Hepatocyte (in vitro differentiated cells): ENCODE measurements at regions not wholly inside any gene's neighbourhood (a gene's known extent, or its start where the extent isn't known, plus 50 kb on each side); places are given as distances from the start of the nearest gene placed in this dataset.

ENCODE experiments used
- CTCF ChIP-seq: fragments of 200-600 bp; sonication (generic); IDR thresholded peaks from 2 replicates; pipeline ENCODE4 v1.5.1; 2016; ENCODE audit warnings: antibody characterized with exemption, mild to moderate bottlenecking; ENCODE audit not compliant: poor library complexity
- EZH2 ChIP-seq: fragments of 200-600 bp; sonication (generic); IDR thresholded peaks from 2 replicates; pipeline ENCODE4 v1.6.1; 2016; ENCODE audit warnings: antibody characterized with exemption, mild to moderate bottlenecking, borderline replicate concordance
- EZH2phosphoT487 ChIP-seq: fragments of 200-600 bp; sonication (generic); IDR thresholded peaks from one replicate; pipeline ENCODE4 v1.6.1; 2018; ENCODE audit warnings: antibody characterized with exemption, mild to moderate bottlenecking, low read depth, moderate library complexity; ENCODE audit not compliant: unreplicated experiment, severe bottlenecking

GRCh38 chrX:149283853-149284252 lies 221.3 kb downstream of the IDS start:
- no peak for TF ChIP-seq CTCF
- TF ChIP-seq EZH2, result no peak
- no peak for TF ChIP-seq EZH2phosphoT487
